Stimulated activated CD4-positive, alpha-beta T cell treated with anti-CD3 and anti-CD28 coated beads, Interleukin-12 subunit alpha, Interleukin-12 subunit beta, amount 100 ng/mL, for 4 hours (primary cell): ENCODE measurements at regions not wholly inside any gene's neighbourhood (a gene's known extent, or its start where the extent isn't known, plus 50 kb on each side); places are given as distances from the start of the nearest gene placed in this dataset.
"Not testable (repeated sequence)": the region's sequence is repeated elsewhere in the genome, so short reads cannot be mapped to it uniquely, and the experiment has no call there.

Source experiments
- DNase-seq: peaks from one replicate; pipeline ENCODE4 v3.0.0-alpha.2; 2020

DNA sequence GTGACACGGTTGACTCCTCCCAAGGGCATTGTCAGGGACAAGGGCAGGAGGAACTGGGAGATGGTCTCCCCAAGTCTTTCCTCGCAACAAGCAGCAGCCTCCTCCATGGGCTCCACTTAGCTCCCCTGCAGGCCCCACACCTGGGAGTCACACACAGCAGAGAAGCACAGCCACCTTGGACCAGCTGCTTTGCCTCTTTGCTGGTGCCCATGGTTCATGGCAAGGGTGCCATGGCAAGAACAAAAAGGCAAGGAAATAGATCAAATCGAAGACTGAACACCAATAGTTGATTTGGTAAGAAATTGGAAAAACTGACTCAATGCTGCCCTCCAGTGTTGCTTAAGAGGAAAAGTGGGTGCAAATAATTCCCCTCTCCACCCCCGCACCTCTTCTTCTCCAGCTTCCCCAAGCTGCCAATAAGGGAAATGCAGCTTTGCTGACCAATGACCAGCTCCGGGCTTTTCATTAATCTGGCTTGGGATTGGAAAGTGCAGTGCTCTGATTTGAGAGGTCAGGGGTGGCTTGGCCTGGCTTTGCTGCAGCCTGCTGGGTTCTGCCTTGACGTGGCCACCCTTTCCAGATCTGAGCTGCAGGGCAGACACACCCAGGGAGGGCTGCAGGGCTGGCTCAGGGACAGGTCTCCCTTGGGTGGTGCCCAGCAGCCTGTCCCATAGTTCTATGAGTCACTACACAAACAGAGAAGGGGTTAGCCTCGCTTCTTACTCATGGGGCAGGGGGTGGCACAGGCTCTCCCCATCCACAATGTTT lies 162.0 kb downstream of the KLF13 start:
- DNase-seq: no peak

DNA sequence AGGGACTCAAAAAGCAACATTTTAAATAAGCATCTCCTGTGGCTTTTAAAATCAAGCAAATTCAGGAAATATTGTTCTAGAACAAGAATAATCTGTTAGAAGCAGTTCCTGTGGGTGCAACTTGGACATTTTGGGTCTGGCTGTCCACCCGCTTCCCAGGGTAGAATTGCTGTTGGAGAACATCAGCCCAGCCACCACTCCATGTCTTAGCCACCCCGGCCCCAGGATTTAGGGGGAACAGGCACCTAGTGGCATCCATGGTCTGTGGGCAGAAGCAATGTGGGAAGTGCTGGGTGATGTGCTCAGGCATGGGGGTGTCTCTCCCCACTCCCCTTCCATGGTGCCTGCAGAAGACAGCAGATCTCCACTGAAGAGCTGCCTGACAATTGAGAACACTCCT lies 162.6 kb downstream of the KLF13 start:
- no peak for DNase-seq

DNA sequence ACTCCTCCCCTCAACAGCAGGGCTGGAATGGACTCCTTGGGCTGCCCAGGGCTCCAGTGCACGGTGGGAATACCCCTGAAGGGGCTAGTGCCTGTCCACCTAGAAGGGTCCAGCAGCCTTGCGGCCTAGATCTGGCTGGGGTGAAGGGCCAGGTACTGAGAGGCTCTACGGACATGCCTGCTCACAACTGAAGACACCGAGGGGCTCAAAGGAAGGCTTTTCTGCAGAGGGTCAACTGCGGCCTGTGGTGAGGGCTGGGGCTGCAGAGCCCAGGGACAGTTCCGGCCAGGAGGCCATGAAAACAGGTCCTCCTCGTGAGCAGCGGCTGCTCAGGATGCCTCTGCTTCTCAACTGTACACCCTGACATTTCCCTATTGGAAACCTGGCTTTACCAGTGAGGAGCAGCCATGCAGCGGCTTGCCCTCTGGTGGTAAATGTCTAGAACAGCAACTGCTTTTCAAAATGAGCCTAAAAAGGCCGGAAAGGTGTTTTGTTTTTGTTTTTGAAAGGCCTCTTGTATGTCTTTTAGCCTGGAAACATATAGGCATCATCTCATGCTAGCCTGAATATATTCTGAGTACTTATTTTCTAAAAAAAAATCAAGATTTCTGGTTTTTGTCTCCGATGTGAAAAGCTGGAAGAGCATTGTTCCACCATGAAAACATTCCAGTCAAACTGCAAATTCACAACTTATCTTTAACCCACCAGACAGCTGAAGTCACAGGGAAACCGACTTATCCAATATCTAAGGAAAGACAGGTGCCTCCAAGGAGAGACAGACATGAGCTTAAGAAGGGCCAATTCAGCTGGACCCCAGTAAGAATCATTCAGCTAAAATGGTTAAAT lies 163.4 kb downstream of the KLF13 start:
- DNase-seq: no peak

DNA sequence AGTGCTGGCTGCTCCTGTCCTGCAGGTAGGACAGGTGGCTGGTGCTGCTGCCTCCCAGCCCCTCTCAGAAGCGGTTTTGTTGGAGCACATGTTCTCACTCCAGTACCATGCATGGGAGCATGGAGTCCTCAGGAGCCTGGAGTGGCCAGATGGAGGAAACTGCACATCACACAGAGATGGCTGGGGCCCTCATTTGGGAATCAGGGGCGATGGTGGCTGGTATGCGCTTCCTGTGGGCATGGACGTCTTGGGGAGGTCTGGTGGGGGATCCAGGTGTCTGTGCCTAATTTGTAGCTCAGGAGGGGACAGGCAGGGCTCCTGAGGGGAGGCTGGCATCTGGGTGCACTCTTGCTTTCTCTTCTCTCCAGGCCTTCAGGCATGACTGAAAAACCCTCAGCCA lies 168.2 kb downstream of the KLF13 start:
- DNase-seq: no peak

GRCh38 chr15:31495281-31495680 lies 168.6 kb downstream of the KLF13 start:
- DNase-seq: no peak

- no peak for DNase-seq
Measured at GRCh38 chr15:31497838-31498237, 171.2 kb downstream of the KLF13 start.

GRCh38 chr15:31498329-31498728 lies 171.7 kb downstream of the KLF13 start:
- DNase-seq: no peak

DNA sequence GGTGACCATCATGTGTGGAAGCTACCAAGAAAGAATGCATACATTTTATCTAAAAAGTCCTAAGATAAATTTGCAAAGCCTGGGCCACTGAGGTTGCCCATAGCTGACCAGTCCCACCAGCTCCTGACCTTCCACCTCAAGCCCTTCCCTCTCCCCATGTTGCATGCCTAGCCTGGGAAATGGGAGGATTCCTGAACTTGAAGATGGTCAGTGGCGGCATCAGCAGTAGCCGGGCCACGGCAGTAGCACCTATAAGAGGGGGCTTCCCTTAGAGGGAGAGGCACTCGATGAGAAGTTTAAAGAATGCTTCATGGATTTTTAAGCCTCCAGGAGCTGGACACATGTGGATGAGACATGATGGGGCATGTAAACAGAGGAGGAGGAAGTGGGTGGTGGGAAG lies 172.1 kb downstream of the KLF13 start:
- DNase-seq: no peak

DNA sequence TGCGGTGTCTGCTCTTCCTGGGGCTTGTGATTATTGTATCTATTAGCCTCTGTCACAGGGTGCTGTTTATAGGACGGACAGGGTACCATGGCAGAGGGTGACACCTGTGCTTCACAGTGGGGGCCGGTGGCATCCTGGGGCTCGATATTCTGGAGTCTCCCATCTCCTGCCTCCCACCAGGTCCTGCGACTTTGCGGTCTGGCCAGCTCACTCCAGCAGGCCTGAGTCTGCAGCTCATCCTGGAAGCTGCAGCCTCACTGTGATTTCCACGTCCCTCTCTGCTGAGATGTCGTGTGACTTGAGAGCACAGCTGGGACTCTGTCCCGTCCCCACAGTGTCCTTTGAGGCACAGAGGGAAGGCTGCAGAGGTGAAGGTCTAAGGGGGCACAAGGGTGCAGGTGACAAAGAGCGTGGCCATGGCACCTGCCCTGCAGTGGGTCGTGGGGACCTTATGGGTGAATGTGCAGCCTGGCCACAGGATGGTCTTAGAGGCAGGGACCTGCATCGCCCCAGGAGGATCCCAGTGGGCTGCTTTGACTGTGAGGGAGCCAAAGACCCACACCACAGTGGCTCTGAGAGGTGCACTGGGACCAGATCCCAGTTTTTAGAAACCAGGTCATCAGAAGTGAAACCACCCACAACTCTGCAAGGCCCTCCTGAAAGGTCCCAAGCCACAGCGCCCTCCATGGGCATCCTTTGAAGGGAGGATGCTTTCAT lies 172.8 kb downstream of the KLF13 start:
- no peak for DNase-seq

GRCh38 chr15:31499953-31500765 lies 173.5 kb downstream of the KLF13 start:
- no peak for DNase-seq

DNA sequence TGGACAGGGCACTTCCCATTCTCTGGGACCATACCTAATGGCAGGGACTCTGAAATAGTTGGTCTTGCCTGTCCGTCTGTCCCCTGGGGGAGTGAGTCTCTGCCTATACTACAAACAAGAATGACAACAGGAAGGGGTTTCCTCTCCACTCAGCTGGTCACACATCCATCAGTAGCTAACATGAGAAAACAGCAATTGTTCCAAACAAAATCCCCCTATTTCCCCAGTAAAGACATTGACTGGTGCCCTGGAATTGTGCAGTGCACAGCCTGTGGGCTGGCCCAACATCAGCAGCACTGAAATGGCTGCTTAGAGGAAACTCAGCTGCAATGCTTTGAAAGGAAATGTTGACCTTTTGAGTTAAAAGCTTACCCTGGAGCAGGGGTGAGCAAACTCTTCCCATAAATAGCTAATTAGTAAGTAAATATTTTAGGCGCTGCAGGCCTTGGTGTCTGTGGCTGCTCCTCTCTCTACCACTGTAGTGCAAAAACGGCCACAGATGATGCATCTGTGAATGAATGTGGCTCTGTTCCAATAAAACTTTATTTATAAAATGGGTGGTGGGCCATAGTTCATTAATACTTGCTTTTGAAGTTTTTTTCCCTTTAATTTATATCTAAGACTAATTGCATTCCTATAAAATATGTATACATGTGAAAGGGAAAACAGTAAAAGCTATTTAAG lies 174.3 kb downstream of the KLF13 start:
- no peak for DNase-seq

- DNase-seq: no peak
Measured at GRCh38 chr15:31501536-31502157, 175.0 kb downstream of the KLF13 start.

- DNase-seq: no peak
Measured at GRCh38 chr15:31502541-31503229, 176.1 kb downstream of the KLF13 start.

GRCh38 chr15:31503256-31503655 lies 176.6 kb downstream of the KLF13 start:
- no peak for DNase-seq

DNA sequence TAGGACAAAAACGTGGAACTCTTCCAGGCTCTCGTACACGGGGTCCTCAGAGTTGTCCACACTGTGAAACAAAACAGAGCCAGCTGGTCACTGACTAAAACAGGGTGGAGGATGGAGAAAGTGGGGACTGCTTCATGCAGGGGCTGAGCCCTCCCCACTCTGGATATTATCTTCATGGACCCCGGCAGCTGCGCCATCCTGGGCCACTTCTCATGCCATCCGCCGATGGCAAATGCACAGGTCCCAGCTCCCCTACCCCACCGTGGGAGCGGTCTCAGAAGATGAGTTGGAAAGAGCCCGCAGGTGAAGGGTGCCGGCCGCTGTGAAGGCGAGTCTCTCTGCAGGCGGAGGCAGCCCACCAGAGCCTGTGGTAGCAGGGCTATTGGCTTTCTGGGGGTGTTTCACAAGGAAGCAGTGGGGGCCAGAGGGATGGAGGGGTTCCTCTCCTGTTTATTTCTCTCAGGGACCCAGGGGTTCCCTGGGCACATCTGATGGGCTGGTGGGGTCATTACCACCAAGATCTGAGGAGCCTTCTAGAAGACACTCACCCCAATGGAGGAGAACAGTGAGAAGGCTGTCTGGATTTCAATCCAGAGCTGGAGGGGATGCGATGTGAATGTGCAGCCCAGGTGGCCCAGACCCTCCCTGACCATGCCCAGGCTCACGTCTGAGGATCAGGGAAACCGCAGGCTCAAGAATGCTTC lies 177.3 kb downstream of the KLF13 start:
- no peak for DNase-seq

- DNase-seq: no peak
Measured at GRCh38 chr15:31504462-31504839, 177.8 kb downstream of the KLF13 start.

DNA sequence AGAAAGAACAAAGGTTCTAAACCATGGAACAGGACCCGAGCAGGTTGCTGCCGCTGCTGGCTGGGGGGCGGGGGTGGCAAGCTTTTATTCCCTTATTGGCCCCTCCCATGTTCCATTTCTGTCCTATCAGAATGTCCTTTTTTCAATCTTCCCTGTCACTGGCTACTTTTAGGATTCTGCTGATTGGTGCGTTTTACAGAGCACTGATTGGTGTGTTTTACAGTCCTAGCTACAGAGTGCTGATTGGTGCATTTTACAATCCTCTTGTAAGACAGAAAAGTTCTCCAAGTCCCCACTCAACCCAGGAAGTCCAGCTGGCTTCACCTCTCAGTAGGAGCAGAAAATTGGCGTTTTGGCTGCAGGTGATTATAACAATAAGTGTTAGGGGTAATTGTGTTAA lies 180.9 kb downstream of the KLF13 start:
- not testable (repeated sequence) for DNase-seq

GRCh38 chr15:31508656-31509055 lies 182.0 kb downstream of the KLF13 start:
- DNase-seq: no peak

GRCh38 chr15:31510057-31510456 lies 183.4 kb downstream of the KLF13 start:
- no peak for DNase-seq

DNA sequence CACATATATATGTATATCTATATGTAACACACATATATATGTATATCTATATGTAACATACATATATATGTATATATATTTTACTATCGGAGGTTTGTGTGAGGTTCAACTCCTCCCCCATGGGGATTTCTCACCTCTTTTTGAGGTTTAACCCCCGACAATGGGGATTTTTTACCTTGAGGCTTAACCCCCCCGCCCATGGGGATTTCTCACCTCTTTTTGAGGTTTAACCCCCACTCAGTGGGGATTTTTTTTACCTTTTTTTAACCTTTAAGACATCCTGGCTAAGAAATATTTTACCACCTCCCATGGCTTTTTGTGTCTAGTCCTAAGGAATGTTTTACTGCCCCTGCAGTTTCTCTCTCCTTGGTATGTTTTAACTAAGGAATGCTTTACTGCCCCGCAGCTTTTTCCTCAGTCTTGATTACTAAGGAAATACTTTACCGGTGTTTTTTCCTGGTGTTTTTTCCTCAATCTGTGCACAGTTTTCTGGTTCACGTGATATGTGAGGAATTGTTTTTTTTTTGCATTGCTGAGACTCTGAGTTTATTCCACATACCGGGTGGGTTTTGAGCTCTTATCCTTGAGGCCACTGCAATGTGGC lies 185.2 kb downstream of the KLF13 start:
- DNase-seq: peak; percentile 28
